GM12878 (cell line): ENCODE measurements at regions not wholly inside any gene's neighbourhood (a gene's known extent, or its start where the extent isn't known, plus 50 kb on each side); places are given as distances from the start of the nearest gene placed in this dataset.

ENCODE experiments used
- ATAC-seq: fragments of 200-7000 bp; cut with Tn5 transposase; 3 replicates; pipeline ENCODE4 v1.9.1; 2020; ENCODE audit warnings: mild to moderate bottlenecking, moderate library complexity
- BruUV-seq: library from RNA; stranded (reverse); fragments of 400-500 nt; replicated peaks from 2 replicates; lab custom pipeline; 2021; lab: Mats Ljungman, UMichigan
- CTCF ChIA-PET: fragments of 300-600 bp; sonication (Branson Sonifier 250); formaldehyde crosslinking; extraction: SDS; loops from one replicate; lab custom pipeline; 2021; ENCODE audit warnings: inconsistent platforms; lab: Yijun Ruan, JAX
- POLR2A ChIA-PET: fragments of 350-600 bp; formaldehyde crosslinking; extraction: SDS; loops from one replicate; lab custom pipeline; 2021; ENCODE audit warnings: inconsistent platforms; lab: Charles Lee
- RAD21 ChIA-PET: fragments of 300-600 bp; sonication (Branson Sonifier 250); formaldehyde crosslinking; loops from one replicate; lab custom pipeline; 2023; ENCODE audit warnings: antibody characterized with exemption; ENCODE audit not compliant: unreplicated experiment; lab: Charles Lee
- SMC1A ChIA-PET: fragments of 300-600 bp; sonication (Branson Sonifier 250); formaldehyde crosslinking; loops from one replicate; lab custom pipeline; 2023; ENCODE audit not compliant: unreplicated experiment, uncharacterized antibody; lab: Charles Lee
- DNase-seq: peaks from one replicate; pipeline ENCODE4 v3.0.0-alpha.2; 2011; ENCODE audit warnings: low read depth, low spot score
- FAIRE-seq: peaks from 3 replicates; lab custom pipeline; 2011; peaks lifted over from hg19 to GRCh38; lab: Jason Lieb, UNC
- H2AFZ ChIP-seq: 2 replicates; pipeline ENCODE4 v1.6.0; 2011; ENCODE audit warnings: low read depth, low read length, control low read depth; ENCODE audit not compliant: control insufficient read depth
- H3K27ac ChIP-seq: 2 replicates; pipeline ENCODE4 v1.5.1; 2011; ENCODE audit warnings: control low read depth; ENCODE audit not compliant: control insufficient read depth, insufficient read depth
- H3K27me3 ChIP-seq, 2 experiments: replicated peaks in 1 of 2; 2 replicates each; pipeline versions ENCODE4 v1.6.0 to v1.6.1; 2011; ENCODE audit warnings: low read length in 1 of 2; ENCODE audit not compliant: control insufficient read depth in 2 of 2, insufficient read depth in 2 of 2
- H3K36me3 ChIP-seq, 2 experiments: 2 replicates each; pipeline ENCODE4 v1.5.1; 2011; ENCODE audit warnings: low read length in 1 of 2; ENCODE audit not compliant: control insufficient read depth in 2 of 2, insufficient read depth in 2 of 2
- H3K4me1 ChIP-seq: 2 replicates; pipeline ENCODE4 v1.6.1; 2011; ENCODE audit warnings: mild to moderate bottlenecking, low read length, moderate library complexity, mixed read lengths; ENCODE audit not compliant: control insufficient read depth, insufficient read depth
- H3K4me2 ChIP-seq: 2 replicates; pipeline ENCODE4 v1.6.0; 2011; ENCODE audit warnings: control low read depth; ENCODE audit not compliant: control insufficient read depth, insufficient read depth
- H3K4me3 ChIP-seq: fragments of 200-600 bp; sonication (generic); 2 replicates; pipeline ENCODE4 v1.5.1; 2016
- H3K79me2 ChIP-seq: 2 replicates; pipeline ENCODE4 v1.6.0; 2011; ENCODE audit warnings: low read length; ENCODE audit not compliant: control insufficient read depth, insufficient read depth
- H3K9ac ChIP-seq: 2 replicates; pipeline ENCODE4 v1.8.0; 2011; ENCODE audit warnings: low read length, control low read depth, mixed read lengths; ENCODE audit not compliant: control insufficient read depth, insufficient read depth
- H3K9me3 ChIP-seq: replicated peaks from 3 replicates; pipeline ENCODE4 v1.5.1; 2011; ENCODE audit warnings: mild to moderate bottlenecking, low read length; ENCODE audit not compliant: control insufficient read depth, insufficient read depth
- H4K20me1 ChIP-seq: 2 replicates; pipeline ENCODE4 v1.6.0; 2011; ENCODE audit not compliant: control insufficient read depth, insufficient read depth
- ATF7 ChIP-seq: fragments of 450-650 bp; IDR thresholded peaks from 2 replicates; pipeline ENCODE4 v1.6.1; 2016; ENCODE audit warnings: low read depth, mild to moderate bottlenecking
- CEBPB ChIP-seq, 2 experiments: fragments of 150-350 bp in 1 of 2; IDR thresholded peaks; 2 replicates each; pipeline ENCODE4 v1.6.1; 2012 to 2014; ENCODE audit warnings: low read depth in 2 of 2, low read length in 2 of 2, borderline replicate concordance in 1 of 2, inconsistent platforms in 1 of 2
- EGR1 ChIP-seq, 2 experiments: IDR thresholded peaks; 1 replicate in 1 of 2; 2 replicates in 1 of 2; pipeline ENCODE4 v1.6.1; 2011 to 2012; ENCODE audit warnings: low read depth in 2 of 2, low read length in 2 of 2, borderline replicate concordance in 1 of 2, mild to moderate bottlenecking in 1 of 2, moderate library complexity in 1 of 2
- SUZ12 ChIP-seq: fragments of 200-600 bp; sonication (generic); IDR thresholded peaks from one replicate; pipeline ENCODE4 v1.6.1; 2018; ENCODE audit warnings: antibody characterized with exemption, mild to moderate bottlenecking; ENCODE audit not compliant: unreplicated experiment
- WGBS: methylation state at CpG from one replicate; pipeline ENCODE4 v1.1.6; 2016; ENCODE audit warnings: low lambda C conversion rate; ENCODE audit not compliant: insufficient replicate concordance, insufficient coverage; ENCODE audit errors: missing lambda C conversion rate; 5-methylcytosine and 5-hydroxymethylcytosine counted together
- in situ Hi-C: fragments of 300-500 bp; cut with MboI; formaldehyde crosslinking; loops from 9 replicates; pipeline ENCODE4 v1.14.3; 2018; ENCODE audit warnings: mixed read lengths
- intact Hi-C: fragments of 100-400 bp; cut with micrococcal nuclease; formaldehyde crosslinking; loops from one replicate; pipeline ENCODE4 v1.14.2; 2022; ENCODE audit not compliant: unreplicated experiment

GRCh38 chr22:49351761-49352227, 475.9 kb downstream of the BRD1 start:
- CTCF ChIA-PET, result no interaction called here
- Histone ChIP-seq H3K4me2 (no peak overlapping the region), H3K27ac (no peak overlapping the region), H2AFZ (no peak overlapping the region), H3K9me3 (no peaks in the 10 kb centered on the region; the same call in 2 of the 3 replicates), H3K79me2 (no peaks in the 10 kb centered on the region), H3K36me3 (no peaks in the 10 kb centered on the region), H3K27me3 (no peaks in the 10 kb centered on the region; a peak in 2 of 4 replicates), H3K4me3 (no peak overlapping the region), H3K9ac (no peak overlapping the region), H3K4me1 (no peaks in the 10 kb centered on the region), H4K20me1 (no peaks in the 10 kb centered on the region)
- DNase-seq (no peak), ATAC-seq (no peak), FAIRE-seq (no peak)
- POLR2A ChIA-PET, result no interaction called here
- TF ChIP-seq ATF7 (no peak), SUZ12 (no peak), EGR1 (IDR thresholded peaks at IDR 0.05; ENCODE audit: borderline replicate concordance in 1 of 2, low read depth in 2 of 2, low read length in 2 of 2) (no peak)
- WGBS, result 54% methylated on average over 22 of the region's 22 CpGs
- RAD21 ChIA-PET, result no interaction called here
- in situ Hi-C loops (no loop called here), intact Hi-C loops (no loop called here)
- BruUV-seq, result no TSS peak
- SMC1A ChIA-PET, result no interaction called here

GRCh38 chr22:49350441-49351121, 477.1 kb downstream of the BRD1 start:
- ChIA-PET CTCF (no interaction called here), SMC1A (no interaction called here), POLR2A (no interaction called here), RAD21 (no interaction called here)
- H3K27me3 ChIP-seq, result no peaks in the 10 kb centered on the region; a peak in 2 of 4 replicates
- no peak for ATAC-seq
- 36% methylated on average over 18 of the region's 18 CpGs for WGBS
- no peak for DNase-seq
- no peak overlapping the region for H3K4me2 ChIP-seq
- no peak overlapping the region for H3K9ac ChIP-seq
- H3K27ac ChIP-seq, result no peak overlapping the region
- no peaks in the 10 kb centered on the region for H3K36me3 ChIP-seq
- no peak overlapping the region for H3K4me3 ChIP-seq
- intact Hi-C loops (no loop called here), in situ Hi-C loops (no loop called here)
- no peak for FAIRE-seq
- no peaks in the 10 kb centered on the region; the same call in 2 of the 3 replicates for H3K9me3 ChIP-seq
- no peaks in the 10 kb centered on the region for H4K20me1 ChIP-seq
- no peak for TF ChIP-seq CEBPB (IDR thresholded peaks at IDR 0.05; ENCODE audit: borderline replicate concordance in 1 of 2, low read depth in 2 of 2, low read length in 2 of 2)
- TF ChIP-seq, all 136 proteins: peak for 0
- Histone ChIP-seq H3K4me1 (no peaks in the 10 kb centered on the region), H2AFZ (no peak overlapping the region), H3K79me2 (no peaks in the 10 kb centered on the region)
- no TSS peak for BruUV-seq
